ENCODE measurements at regions not wholly inside any gene's neighbourhood (a gene's known extent, or its start where the extent isn't known, plus 50 kb on each side); places are given as distances from the start of the nearest gene placed in this dataset.

- DNase-seq, result no peak
- H3K4me3 ChIP-seq (ENCODE audit: low read depth, low read length), result no peak overlapping the region
- peaks cover 77% of the 10 kb centered on the region for H3K27me3 ChIP-seq (ENCODE audit: insufficient read depth, low read depth, severe bottlenecking)
- TF ChIP-seq, protein P1, sequence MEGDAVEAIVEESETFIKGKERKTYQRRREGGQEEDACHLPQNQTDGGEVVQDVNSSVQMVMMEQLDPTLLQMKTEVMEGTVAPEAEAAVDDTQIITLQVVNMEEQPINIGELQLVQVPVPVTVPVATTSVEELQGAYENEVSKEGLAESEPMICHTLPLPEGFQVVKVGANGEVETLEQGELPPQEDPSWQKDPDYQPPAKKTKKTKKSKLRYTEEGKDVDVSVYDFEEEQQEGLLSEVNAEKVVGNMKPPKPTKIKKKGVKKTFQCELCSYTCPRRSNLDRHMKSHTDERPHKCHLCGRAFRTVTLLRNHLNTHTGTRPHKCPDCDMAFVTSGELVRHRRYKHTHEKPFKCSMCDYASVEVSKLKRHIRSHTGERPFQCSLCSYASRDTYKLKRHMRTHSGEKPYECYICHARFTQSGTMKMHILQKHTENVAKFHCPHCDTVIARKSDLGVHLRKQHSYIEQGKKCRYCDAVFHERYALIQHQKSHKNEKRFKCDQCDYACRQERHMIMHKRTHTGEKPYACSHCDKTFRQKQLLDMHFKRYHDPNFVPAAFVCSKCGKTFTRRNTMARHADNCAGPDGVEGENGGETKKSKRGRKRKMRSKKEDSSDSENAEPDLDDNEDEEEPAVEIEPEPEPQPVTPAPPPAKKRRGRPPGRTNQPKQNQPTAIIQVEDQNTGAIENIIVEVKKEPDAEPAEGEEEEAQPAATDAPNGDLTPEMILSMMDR (IDR thresholded peaks at IDR 0.05; ENCODE audit: low read depth, low read length), result no peak
- H3K27ac ChIP-seq, result no peak overlapping the region
- H3K9me3 ChIP-seq (ENCODE audit: severe bottlenecking), result no peaks in the 10 kb centered on the region
- no peaks in the 10 kb centered on the region for H3K36me3 ChIP-seq
Measured at GRCh38 chr18:45337477-45337876, 277.8 kb upstream of the SLC14A2 start.

GRCh38 chr18:45339810-45340550 is 275.3 kb upstream of the SLC14A2 start:
- Histone ChIP-seq H3K9me3 (ENCODE audit: severe bottlenecking) (no peaks in the 10 kb centered on the region), H3K27me3 (ENCODE audit: insufficient read depth, low read depth, severe bottlenecking) (peaks cover 90% of the 10 kb centered on the region), H3K36me3 (no peaks in the 10 kb centered on the region), H3K4me3 (ENCODE audit: low read depth, low read length) (no peak overlapping the region), H3K27ac (no peak overlapping the region)
- TF ChIP-seq, protein P1 (IDR thresholded peaks at IDR 0.05; ENCODE audit: low read depth, low read length), result no peak
- DNase-seq, result no peak

DNA sequence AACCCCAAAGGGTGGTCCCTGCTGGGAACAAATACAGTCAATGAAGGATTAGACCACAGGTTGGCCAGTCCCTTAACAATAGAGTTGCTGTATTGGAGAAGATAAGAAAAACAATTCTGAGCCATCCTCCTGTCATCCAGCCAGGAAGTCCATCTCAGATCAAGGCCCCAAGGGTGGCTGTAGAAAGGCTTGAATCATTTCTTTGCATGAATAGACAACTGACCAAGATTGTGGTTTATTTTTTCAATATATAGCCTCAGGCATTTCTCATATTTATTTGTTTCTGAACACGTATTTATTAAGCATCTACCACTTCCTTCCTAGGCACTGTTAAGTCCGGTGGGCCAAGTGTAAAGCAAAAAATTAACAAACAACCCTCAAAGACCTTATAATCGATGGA is 274.4 kb upstream of the SLC14A2 start:
- H3K4me3 ChIP-seq (ENCODE audit: low read depth, low read length), result no peak overlapping the region
- no peaks in the 10 kb centered on the region for H3K9me3 ChIP-seq (ENCODE audit: severe bottlenecking)
- H3K27ac ChIP-seq, result no peak overlapping the region
- TF ChIP-seq, protein P1 (IDR thresholded peaks at IDR 0.05; ENCODE audit: low read depth, low read length), result no peak
- no peak for DNase-seq
- peaks cover 87% of the 10 kb centered on the region for H3K27me3 ChIP-seq (ENCODE audit: insufficient read depth, low read depth, severe bottlenecking)
- H3K36me3 ChIP-seq, result no peaks in the 10 kb centered on the region

GRCh38 chr18:45341454-45341853 is 273.8 kb upstream of the SLC14A2 start:
- no peak for DNase-seq
- Histone ChIP-seq H3K36me3 (no peaks in the 10 kb centered on the region), H3K27me3 (ENCODE audit: insufficient read depth, low read depth, severe bottlenecking) (peaks cover 88% of the 10 kb centered on the region), H3K27ac (no peak overlapping the region), H3K9me3 (ENCODE audit: severe bottlenecking) (peaks cover 2% of the 10 kb centered on the region), H3K4me3 (ENCODE audit: low read depth, low read length) (no peak overlapping the region)
- TF ChIP-seq, protein P1 (IDR thresholded peaks at IDR 0.05; ENCODE audit: low read depth, low read length), result no peak

GRCh38 chr18:45342166-45342565 is 273.1 kb upstream of the SLC14A2 start:
- no peaks in the 10 kb centered on the region for H3K36me3 ChIP-seq
- peaks cover 5% of the 10 kb centered on the region for H3K9me3 ChIP-seq (ENCODE audit: severe bottlenecking)
- TF ChIP-seq, protein P1 (IDR thresholded peaks at IDR 0.05; ENCODE audit: low read depth, low read length), result no peak
- no peak overlapping the region for H3K27ac ChIP-seq
- DNase-seq, result no peak
- peaks cover 88% of the 10 kb centered on the region for H3K27me3 ChIP-seq (ENCODE audit: insufficient read depth, low read depth, severe bottlenecking)
- H3K4me3 ChIP-seq (ENCODE audit: low read depth, low read length), result no peak overlapping the region

DNA sequence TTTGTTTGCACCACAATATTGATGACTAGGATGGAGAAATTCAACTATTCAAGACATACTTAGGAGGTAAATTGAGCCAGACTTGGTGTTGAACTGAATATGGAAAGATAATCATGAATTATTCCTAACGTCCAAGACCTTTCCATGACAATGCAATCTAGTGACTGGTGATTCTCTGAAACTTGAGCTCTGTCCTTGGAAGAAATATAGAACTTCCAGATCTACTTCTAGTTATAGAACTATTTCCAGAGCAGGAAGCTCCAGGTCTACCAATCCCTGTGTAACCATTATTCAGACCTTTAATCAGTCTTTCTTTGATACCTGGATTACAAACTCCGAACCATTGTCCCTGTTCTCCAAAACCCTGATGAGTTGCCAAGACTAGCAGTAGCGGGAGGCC is 272.6 kb upstream of the SLC14A2 start:
- DNase-seq, result no peak
- TF ChIP-seq, protein P1 (IDR thresholded peaks at IDR 0.05; ENCODE audit: low read depth, low read length), result no peak
- Histone ChIP-seq H3K27ac (no peak overlapping the region), H3K27me3 (ENCODE audit: insufficient read depth, low read depth, severe bottlenecking) (peaks cover 88% of the 10 kb centered on the region), H3K9me3 (ENCODE audit: severe bottlenecking) (peaks cover 5% of the 10 kb centered on the region), H3K36me3 (no peaks in the 10 kb centered on the region), H3K4me3 (ENCODE audit: low read depth, low read length) (no peak overlapping the region)

Measured in WERI-Rb-1 (cell line).